Panc1 (cell line): ENCODE measurements at regions not wholly inside any gene's neighbourhood (a gene's known extent, or its start where the extent isn't known, plus 50 kb on each side); places are given as distances from the start of the nearest gene placed in this dataset.
A peak's percentile ranks its signal among the peaks of the same experiment; 100 is the strongest.

Experiments used
- ATAC-seq: fragments of 200-7000 bp; cut with Tn5 transposase; 2 replicates; pipeline ENCODE4 v1.9.1; 2020; ENCODE audit warnings: mild to moderate bottlenecking, moderate library complexity
- BruUV-seq: library from RNA; stranded (reverse); fragments of 400-500 nt; replicated peaks from 2 replicates; lab custom pipeline; 2021; lab: Mats Ljungman, UMichigan
- CTCF ChIA-PET: fragments of 300-600 bp; sonication (Branson Sonifier 250); formaldehyde crosslinking; loops from one replicate; lab custom pipeline; 2022; ENCODE audit warnings: antibody characterized with exemption; lab: Charles Lee
- POLR2A ChIA-PET: fragments of 300-600 bp; sonication (Branson Sonifier 250); formaldehyde crosslinking; loops from one replicate; lab custom pipeline; 2022; ENCODE audit warnings: antibody characterized with exemption; lab: Charles Lee
- DNase-seq: peaks from one replicate; pipeline ENCODE4 v3.0.0-alpha.2; 2010; ENCODE audit warnings: low read depth, low spot score
- H3K27ac ChIP-seq: 2 replicates; pipeline ENCODE4 v1.5.1; 2011; ENCODE audit warnings: mild to moderate bottlenecking, low read length, inconsistent platforms
- H3K27me3 ChIP-seq: fragments of 200-500 bp; sonication (Bioruptor generic); 2 replicates; pipeline ENCODE4 v1.6.0; 2014; ENCODE audit warnings: low read length, inconsistent platforms; ENCODE audit not compliant: control insufficient read depth, insufficient read depth
- H3K36me3 ChIP-seq: fragments of 200-500 bp; sonication (Bioruptor generic); 2 replicates; pipeline ENCODE4 v1.5.1; 2014; ENCODE audit warnings: inconsistent platforms, mild to moderate bottlenecking, low read length, moderate library complexity; ENCODE audit not compliant: control insufficient read depth, insufficient read depth
- H3K4me1 ChIP-seq: 2 replicates; pipeline ENCODE4 v1.5.1; 2011; ENCODE audit warnings: inconsistent platforms, mild to moderate bottlenecking, low read length, moderate library complexity; ENCODE audit not compliant: control insufficient read depth, insufficient read depth
- H3K4me3 ChIP-seq, 2 experiments: 2 replicates each; pipeline ENCODE4 v1.5.1; 2011 to 2012; ENCODE audit warnings: low read depth in 2 of 2, low read length in 2 of 2, mild to moderate bottlenecking in 2 of 2, inconsistent platforms in 1 of 2, moderate library complexity in 1 of 2
- H3K9me3 ChIP-seq: fragments of 200-500 bp; sonication (Bioruptor generic); 2 replicates; pipeline ENCODE4 v1.5.1; 2014; ENCODE audit warnings: low read depth, mild to moderate bottlenecking, inconsistent platforms, low read length, moderate library complexity; ENCODE audit not compliant: control insufficient read depth, insufficient read depth
- POLR2AphosphoS5 ChIP-seq: IDR thresholded peaks from 2 replicates; pipeline ENCODE4 v1.6.1; 2012; ENCODE audit warnings: mild to moderate bottlenecking, low read depth, low read length, moderate library complexity
- SIN3A ChIP-seq: IDR thresholded peaks from 2 replicates; pipeline ENCODE4 v1.6.1; 2012; ENCODE audit warnings: low read depth, mild to moderate bottlenecking, low read length, moderate library complexity, borderline replicate concordance; ENCODE audit not compliant: insufficient read depth
- TCF7L2 ChIP-seq: IDR thresholded peaks from 2 replicates; pipeline ENCODE4 v1.6.1; 2011; ENCODE audit warnings: mild to moderate bottlenecking, low read depth, low read length, inconsistent platforms
- in situ Hi-C: cut with HindIII; loops from 2 replicates; pipeline ENCODE4 v1.10.0; 2016; ENCODE audit warnings: low sequenced_read_pairs, low pct_unique_long_range_greater_than_20kb
- intact Hi-C: fragments of 100-400 bp; cut with micrococcal nuclease; formaldehyde crosslinking; loops from one replicate; pipeline ENCODE4 v1.10.0; 2022; ENCODE audit not compliant: unreplicated experiment
- TF ChIP-seq, protein P1 (sequence below): fragments of 450-650 bp; IDR thresholded peaks from 2 replicates; pipeline ENCODE4 v1.5.1; 2017; ENCODE audit warnings: mild to moderate bottlenecking
- TF ChIP-seq, protein P2 (sequence below), 2 experiments: IDR thresholded peaks; 2 replicates each; pipeline ENCODE4 v1.6.1; 2011 to 2012; ENCODE audit warnings: low read depth in 2 of 2, control low read depth in 1 of 2, low read length in 1 of 2, mild to moderate bottlenecking in 1 of 2, moderate library complexity in 1 of 2; ENCODE audit not compliant: insufficient read depth in 1 of 2

DNA sequence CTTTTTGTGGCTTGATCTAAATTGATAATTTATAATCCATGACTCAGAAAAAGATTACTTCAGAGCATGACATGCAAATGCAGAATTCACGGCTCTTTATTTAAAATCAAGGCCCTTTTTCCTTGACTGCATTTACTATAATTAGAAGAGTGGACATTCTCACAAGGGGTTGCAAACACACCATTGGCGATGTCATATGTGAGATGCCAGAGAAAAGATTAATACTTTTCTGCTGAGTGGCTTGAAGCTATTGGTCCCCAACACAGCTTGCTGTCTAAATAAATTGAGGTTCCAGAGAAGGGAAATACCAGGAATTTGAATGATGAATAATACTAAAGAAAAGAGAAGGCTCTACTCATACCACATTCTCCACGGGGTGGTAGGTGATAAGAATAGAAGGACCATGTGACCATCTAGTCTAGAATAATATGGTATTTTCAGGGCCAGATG, 78.7 kb upstream of the ARID5B start:
- BruUV-seq = no TSS peak
- DNase-seq (no peak), ATAC-seq (no peak)
- CTCF ChIA-PET = no interaction called here
- POLR2A ChIA-PET = no interaction called here
- H3K9me3 ChIP-seq = no peaks in the 10 kb centered on the region; the same call in 1 of the 2 replicates
- no peak for TF ChIP-seq TCF7L2
- no peak for TF ChIP-seq SIN3A
- TF ChIP-seq, protein P1, sequence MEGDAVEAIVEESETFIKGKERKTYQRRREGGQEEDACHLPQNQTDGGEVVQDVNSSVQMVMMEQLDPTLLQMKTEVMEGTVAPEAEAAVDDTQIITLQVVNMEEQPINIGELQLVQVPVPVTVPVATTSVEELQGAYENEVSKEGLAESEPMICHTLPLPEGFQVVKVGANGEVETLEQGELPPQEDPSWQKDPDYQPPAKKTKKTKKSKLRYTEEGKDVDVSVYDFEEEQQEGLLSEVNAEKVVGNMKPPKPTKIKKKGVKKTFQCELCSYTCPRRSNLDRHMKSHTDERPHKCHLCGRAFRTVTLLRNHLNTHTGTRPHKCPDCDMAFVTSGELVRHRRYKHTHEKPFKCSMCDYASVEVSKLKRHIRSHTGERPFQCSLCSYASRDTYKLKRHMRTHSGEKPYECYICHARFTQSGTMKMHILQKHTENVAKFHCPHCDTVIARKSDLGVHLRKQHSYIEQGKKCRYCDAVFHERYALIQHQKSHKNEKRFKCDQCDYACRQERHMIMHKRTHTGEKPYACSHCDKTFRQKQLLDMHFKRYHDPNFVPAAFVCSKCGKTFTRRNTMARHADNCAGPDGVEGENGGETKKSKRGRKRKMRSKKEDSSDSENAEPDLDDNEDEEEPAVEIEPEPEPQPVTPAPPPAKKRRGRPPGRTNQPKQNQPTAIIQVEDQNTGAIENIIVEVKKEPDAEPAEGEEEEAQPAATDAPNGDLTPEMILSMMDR = no peak
- TF ChIP-seq, protein P2, sequence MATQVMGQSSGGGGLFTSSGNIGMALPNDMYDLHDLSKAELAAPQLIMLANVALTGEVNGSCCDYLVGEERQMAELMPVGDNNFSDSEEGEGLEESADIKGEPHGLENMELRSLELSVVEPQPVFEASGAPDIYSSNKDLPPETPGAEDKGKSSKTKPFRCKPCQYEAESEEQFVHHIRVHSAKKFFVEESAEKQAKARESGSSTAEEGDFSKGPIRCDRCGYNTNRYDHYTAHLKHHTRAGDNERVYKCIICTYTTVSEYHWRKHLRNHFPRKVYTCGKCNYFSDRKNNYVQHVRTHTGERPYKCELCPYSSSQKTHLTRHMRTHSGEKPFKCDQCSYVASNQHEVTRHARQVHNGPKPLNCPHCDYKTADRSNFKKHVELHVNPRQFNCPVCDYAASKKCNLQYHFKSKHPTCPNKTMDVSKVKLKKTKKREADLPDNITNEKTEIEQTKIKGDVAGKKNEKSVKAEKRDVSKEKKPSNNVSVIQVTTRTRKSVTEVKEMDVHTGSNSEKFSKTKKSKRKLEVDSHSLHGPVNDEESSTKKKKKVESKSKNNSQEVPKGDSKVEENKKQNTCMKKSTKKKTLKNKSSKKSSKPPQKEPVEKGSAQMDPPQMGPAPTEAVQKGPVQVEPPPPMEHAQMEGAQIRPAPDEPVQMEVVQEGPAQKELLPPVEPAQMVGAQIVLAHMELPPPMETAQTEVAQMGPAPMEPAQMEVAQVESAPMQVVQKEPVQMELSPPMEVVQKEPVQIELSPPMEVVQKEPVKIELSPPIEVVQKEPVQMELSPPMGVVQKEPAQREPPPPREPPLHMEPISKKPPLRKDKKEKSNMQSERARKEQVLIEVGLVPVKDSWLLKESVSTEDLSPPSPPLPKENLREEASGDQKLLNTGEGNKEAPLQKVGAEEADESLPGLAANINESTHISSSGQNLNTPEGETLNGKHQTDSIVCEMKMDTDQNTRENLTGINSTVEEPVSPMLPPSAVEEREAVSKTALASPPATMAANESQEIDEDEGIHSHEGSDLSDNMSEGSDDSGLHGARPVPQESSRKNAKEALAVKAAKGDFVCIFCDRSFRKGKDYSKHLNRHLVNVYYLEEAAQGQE (IDR thresholded peaks at IDR 0.05; ENCODE audit: insufficient read depth in 1 of 2, low read depth in 2 of 2, low read length in 1 of 2) = no peak
- no peak for TF ChIP-seq POLR2AphosphoS5
- H3K36me3 ChIP-seq = no peaks in the 10 kb centered on the region
- no peak overlapping the region for H3K4me3 ChIP-seq
- H3K27ac ChIP-seq = peak overlapping the region; percentile 73
- peaks cover 16% of the 10 kb centered on the region; the same call in 1 of the 2 replicates for H3K4me1 ChIP-seq
- H3K27me3 ChIP-seq = no peaks in the 10 kb centered on the region
- intact Hi-C loops = no loop called here
- in situ Hi-C loops = no loop called here

DNA sequence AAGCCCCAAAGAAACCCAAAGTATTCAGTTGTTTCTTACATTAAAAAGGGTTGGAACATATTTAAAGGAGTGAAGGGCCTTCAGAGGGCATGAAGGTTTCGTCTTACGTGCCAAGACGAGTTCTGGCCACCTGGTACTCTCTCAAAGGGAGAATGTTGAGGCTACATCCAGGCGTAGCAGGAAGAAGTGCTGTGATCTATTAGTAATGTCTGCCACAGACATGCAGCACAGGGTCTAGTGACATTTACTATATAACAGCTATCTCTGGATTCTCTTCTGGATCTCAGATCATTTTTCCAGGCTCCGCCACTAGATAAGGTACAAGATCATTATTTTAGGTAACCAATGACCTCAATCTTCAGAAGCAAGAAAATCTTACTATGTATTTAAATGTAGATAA, 76.5 kb upstream of the ARID5B start:
- in situ Hi-C loops = no loop called here
- POLR2A ChIA-PET = no interaction called here

More for the DNA sequence above, 76.5 kb upstream of the ARID5B start:
- Histone ChIP-seq H3K9me3 (no peaks in the 10 kb centered on the region), H3K4me3 (no peak overlapping the region), H3K4me1 (peaks cover 16% of the 10 kb centered on the region; the same call in 1 of the 2 replicates), H3K27ac (peak overlapping the region; percentile 73), H3K36me3 (no peaks in the 10 kb centered on the region), H3K27me3 (no peaks in the 10 kb centered on the region)
- intact Hi-C loops = no loop called here
- TF ChIP-seq TCF7L2 = no peak
- TF ChIP-seq POLR2AphosphoS5 = no peak
- no peak for TF ChIP-seq SIN3A
- TF ChIP-seq, protein P1 = no peak
- TF ChIP-seq, protein P2 (IDR thresholded peaks at IDR 0.05; ENCODE audit: insufficient read depth in 1 of 2, low read depth in 2 of 2, low read length in 1 of 2) = no peak
- CTCF ChIA-PET = no interaction called here
- BruUV-seq = no TSS peak
- DNase-seq = no peak
- ATAC-seq = no peak
